Suprapubic skin (tissue), 3 donors: ENCODE measurements at regions not wholly inside any gene's neighbourhood (a gene's known extent, or its start where the extent isn't known, plus 50 kb on each side); places are given as distances from the start of the nearest gene placed in this dataset.

Experiments used
- CTCF ChIP-seq, 2 donors: fragments of 200-600 bp in 1 of 2; fragments of 450-650 bp in 1 of 2; sonication (generic) in 1 of 2; IDR thresholded peaks; one replicate each; pipeline ENCODE4 v1.5.1; 2016 to 2019; ENCODE audit warnings: antibody characterized with exemption in 2 of 2, mild to moderate bottlenecking in 1 of 2, moderate library complexity in 1 of 2
- POLR2A ChIP-seq, 2 donors: fragments of 450-650 bp; IDR thresholded peaks; one replicate each; pipeline ENCODE4 v1.6.1; 2017; ENCODE audit warnings: antibody characterized with exemption in 2 of 2, mild to moderate bottlenecking in 2 of 2, moderate library complexity in 2 of 2

GRCh38 chr13:47146991-47147811 is 250.3 kb upstream of the HTR2A start:
- TF ChIP-seq POLR2A (IDR thresholded peaks at IDR 0.05) (no peak), CTCF (IDR thresholded peaks at IDR 0.05) (no peak)
